ENCODE measurements at regions not wholly inside any gene's neighbourhood (a gene's known extent, or its start where the extent isn't known, plus 50 kb on each side); places are given as distances from the start of the nearest gene placed in this dataset.

DNA sequence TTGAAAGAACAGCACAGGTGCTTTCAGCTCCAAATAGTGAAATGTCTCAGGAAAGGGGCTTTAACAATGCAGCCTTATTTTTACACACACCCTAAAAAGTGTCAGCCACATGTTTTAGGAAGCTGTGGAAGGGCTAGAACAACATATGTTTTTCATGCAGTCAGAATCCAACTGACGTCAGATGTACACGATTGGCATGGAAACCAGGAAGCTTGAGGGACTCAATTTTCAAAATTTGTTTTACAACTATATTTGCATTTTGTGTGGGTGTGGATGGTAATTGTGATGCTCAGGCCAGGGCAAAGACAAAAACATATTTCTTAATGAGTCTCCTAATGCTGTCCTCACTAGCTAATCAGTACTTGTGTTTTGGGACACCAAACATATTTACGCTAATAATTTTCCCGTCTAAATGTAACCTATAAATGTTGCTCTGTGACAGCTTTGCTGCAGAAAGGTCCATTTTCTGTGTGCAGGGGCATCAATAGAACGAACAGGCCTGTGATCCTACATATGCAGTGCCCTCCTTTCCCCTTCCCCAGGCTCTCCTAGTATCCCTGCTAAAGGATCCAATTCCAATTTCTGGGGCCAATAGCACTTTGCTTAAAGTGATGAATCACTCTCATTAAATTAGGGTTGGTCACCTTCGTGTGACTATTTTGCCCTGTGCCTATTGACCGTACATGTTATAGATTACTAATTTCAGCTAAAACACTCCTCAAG lies 434.0 kb upstream of the CDH5 start:
- no peak for DNase-seq (ENCODE audit: low read depth in 2 of 2)
- H3K4me3 ChIP-seq (replicated peaks in 1 of 4; ENCODE audit: control extremely low read depth in 1 of 4, insufficient read depth in 1 of 4, low read depth in 3 of 4, low read length in 4 of 4): no peak overlapping the region
- H4K20me1 ChIP-seq (ENCODE audit: control insufficient read depth, extremely low read depth, insufficient read depth, low read length): no peaks in the 10 kb centered on the region
- H3K27ac ChIP-seq (ENCODE audit: insufficient read depth, low read length): no peak overlapping the region
- no peaks in the 10 kb centered on the region for H3K36me3 ChIP-seq (ENCODE audit: control insufficient read depth, insufficient read depth, low read length)
- no peak overlapping the region for H2AFZ ChIP-seq (ENCODE audit: low read length)
- TF ChIP-seq, protein P1, sequence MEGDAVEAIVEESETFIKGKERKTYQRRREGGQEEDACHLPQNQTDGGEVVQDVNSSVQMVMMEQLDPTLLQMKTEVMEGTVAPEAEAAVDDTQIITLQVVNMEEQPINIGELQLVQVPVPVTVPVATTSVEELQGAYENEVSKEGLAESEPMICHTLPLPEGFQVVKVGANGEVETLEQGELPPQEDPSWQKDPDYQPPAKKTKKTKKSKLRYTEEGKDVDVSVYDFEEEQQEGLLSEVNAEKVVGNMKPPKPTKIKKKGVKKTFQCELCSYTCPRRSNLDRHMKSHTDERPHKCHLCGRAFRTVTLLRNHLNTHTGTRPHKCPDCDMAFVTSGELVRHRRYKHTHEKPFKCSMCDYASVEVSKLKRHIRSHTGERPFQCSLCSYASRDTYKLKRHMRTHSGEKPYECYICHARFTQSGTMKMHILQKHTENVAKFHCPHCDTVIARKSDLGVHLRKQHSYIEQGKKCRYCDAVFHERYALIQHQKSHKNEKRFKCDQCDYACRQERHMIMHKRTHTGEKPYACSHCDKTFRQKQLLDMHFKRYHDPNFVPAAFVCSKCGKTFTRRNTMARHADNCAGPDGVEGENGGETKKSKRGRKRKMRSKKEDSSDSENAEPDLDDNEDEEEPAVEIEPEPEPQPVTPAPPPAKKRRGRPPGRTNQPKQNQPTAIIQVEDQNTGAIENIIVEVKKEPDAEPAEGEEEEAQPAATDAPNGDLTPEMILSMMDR (conservative IDR thresholded peaks at IDR 0.05 in 1 of 2, IDR thresholded peaks at IDR 0.05 in 1 of 2; ENCODE audit: low read depth in 1 of 2, low read length in 2 of 2): no peak
- TF ChIP-seq EZH2 (IDR thresholded peaks at IDR 0.05; ENCODE audit: low read length, missing control alignments): no peak
- H3K9me3 ChIP-seq (ENCODE audit: control insufficient read depth, insufficient read depth, low read depth, low read length): no peaks in the 10 kb centered on the region
- H3K79me2 ChIP-seq (ENCODE audit: control insufficient read depth, insufficient read depth, low read length): no peaks in the 10 kb centered on the region
- H3K4me2 ChIP-seq (ENCODE audit: extremely low read depth, insufficient read depth, low read length): no peak overlapping the region
- no peak overlapping the region for H3K9ac ChIP-seq (ENCODE audit: insufficient read depth, low read length)
- no peaks in the 10 kb centered on the region for H3K4me1 ChIP-seq (ENCODE audit: control insufficient read depth, extremely low read depth, insufficient read depth, low read length)
- no peaks in the 10 kb centered on the region for H3K27me3 ChIP-seq (ENCODE audit: control insufficient read depth, insufficient read depth, low read length)

DNA sequence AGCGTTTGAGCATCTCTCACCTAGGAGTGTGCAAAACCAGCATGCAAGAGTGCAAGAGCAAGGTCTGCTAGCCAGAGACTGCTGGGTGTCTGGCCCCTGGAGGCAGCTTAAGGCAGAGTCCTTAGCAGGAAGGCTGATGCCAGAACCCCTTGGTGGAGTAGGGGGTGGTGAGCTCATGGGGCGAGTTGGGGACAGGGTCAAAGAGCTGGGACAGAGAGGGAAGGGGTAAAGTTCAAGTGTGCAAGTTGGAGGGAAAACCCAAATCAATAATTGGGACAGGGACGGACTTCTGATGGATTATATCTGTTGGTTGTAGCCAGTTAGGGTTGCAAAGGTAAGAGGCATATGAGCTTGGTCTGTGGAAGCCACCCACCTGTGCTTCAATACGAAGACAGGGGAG lies 443.6 kb upstream of the CDH5 start:
- Histone ChIP-seq H3K27me3 (ENCODE audit: control insufficient read depth, insufficient read depth, low read length) (no peaks in the 10 kb centered on the region), H3K4me2 (ENCODE audit: extremely low read depth, insufficient read depth, low read length) (no peak overlapping the region), H3K79me2 (ENCODE audit: control insufficient read depth, insufficient read depth, low read length) (no peaks in the 10 kb centered on the region), H2AFZ (ENCODE audit: low read length) (no peak overlapping the region), H3K9ac (ENCODE audit: insufficient read depth, low read length) (no peak overlapping the region), H3K27ac (ENCODE audit: insufficient read depth, low read length) (no peak overlapping the region), H4K20me1 (ENCODE audit: control insufficient read depth, extremely low read depth, insufficient read depth, low read length) (no peaks in the 10 kb centered on the region), H3K4me1 (ENCODE audit: control insufficient read depth, extremely low read depth, insufficient read depth, low read length) (no peaks in the 10 kb centered on the region), H3K36me3 (ENCODE audit: control insufficient read depth, insufficient read depth, low read length) (no peaks in the 10 kb centered on the region), H3K4me3 (replicated peaks in 1 of 4; ENCODE audit: control extremely low read depth in 1 of 4, insufficient read depth in 1 of 4, low read depth in 3 of 4, low read length in 4 of 4) (no peak overlapping the region), H3K9me3 (ENCODE audit: control insufficient read depth, insufficient read depth, low read depth, low read length) (no peaks in the 10 kb centered on the region)
- TF ChIP-seq EZH2 (IDR thresholded peaks at IDR 0.05; ENCODE audit: low read length, missing control alignments): no peak
- TF ChIP-seq, protein P1 (conservative IDR thresholded peaks at IDR 0.05 in 1 of 2, IDR thresholded peaks at IDR 0.05 in 1 of 2; ENCODE audit: low read depth in 1 of 2, low read length in 2 of 2): no peak
- no peak for DNase-seq (ENCODE audit: low read depth in 2 of 2)

DNA sequence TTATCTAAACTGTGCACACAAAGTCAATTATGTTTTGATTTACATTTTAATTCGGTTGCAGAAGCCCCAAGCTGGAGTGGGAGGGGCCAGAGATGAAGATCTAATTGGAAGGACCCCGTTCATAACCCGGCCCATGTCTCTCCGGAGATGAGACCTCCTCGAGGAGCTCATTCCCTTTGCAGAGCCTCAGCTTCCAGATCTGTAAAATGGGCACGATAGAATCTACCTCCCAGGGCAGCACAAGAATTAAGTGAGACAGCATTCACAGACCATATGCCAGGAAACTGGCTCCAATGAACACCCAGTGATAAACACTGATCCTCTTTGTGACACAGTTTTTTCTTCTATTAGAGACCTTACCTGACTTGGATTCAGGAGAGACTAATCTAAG lies 446.5 kb upstream of the CDH5 start:
- Histone ChIP-seq H4K20me1 (ENCODE audit: control insufficient read depth, extremely low read depth, insufficient read depth, low read length) (no peaks in the 10 kb centered on the region), H3K36me3 (ENCODE audit: control insufficient read depth, insufficient read depth, low read length) (no peaks in the 10 kb centered on the region), H3K4me2 (ENCODE audit: extremely low read depth, insufficient read depth, low read length) (no peak overlapping the region), H2AFZ (ENCODE audit: low read length) (no peak overlapping the region), H3K9ac (ENCODE audit: insufficient read depth, low read length) (no peak overlapping the region), H3K79me2 (ENCODE audit: control insufficient read depth, insufficient read depth, low read length) (no peaks in the 10 kb centered on the region), H3K27ac (ENCODE audit: insufficient read depth, low read length) (no peak overlapping the region), H3K9me3 (ENCODE audit: control insufficient read depth, insufficient read depth, low read depth, low read length) (no peaks in the 10 kb centered on the region), H3K4me1 (ENCODE audit: control insufficient read depth, extremely low read depth, insufficient read depth, low read length) (no peaks in the 10 kb centered on the region), H3K4me3 (replicated peaks in 1 of 4; ENCODE audit: control extremely low read depth in 1 of 4, insufficient read depth in 1 of 4, low read depth in 3 of 4, low read length in 4 of 4) (no peak overlapping the region), H3K27me3 (ENCODE audit: control insufficient read depth, insufficient read depth, low read length) (no peaks in the 10 kb centered on the region)
- DNase-seq (ENCODE audit: low read depth in 2 of 2): no peak
- TF ChIP-seq EZH2 (IDR thresholded peaks at IDR 0.05; ENCODE audit: low read length, missing control alignments): no peak
- TF ChIP-seq, protein P1 (conservative IDR thresholded peaks at IDR 0.05 in 1 of 2, IDR thresholded peaks at IDR 0.05 in 1 of 2; ENCODE audit: low read depth in 1 of 2, low read length in 2 of 2): no peak
